GM10266 (cell line): ENCODE measurements at regions not wholly inside any gene's neighbourhood (a gene's known extent, or its start where the extent isn't known, plus 50 kb on each side); places are given as distances from the start of the nearest gene placed in this dataset.

Experiments
- DNase-seq: peaks from one replicate; pipeline ENCODE4 v3.0.0; 2012; ENCODE audit errors: extremely low spot score
- TF ChIP-seq, protein P1 (sequence below): IDR thresholded peaks from 2 replicates; pipeline ENCODE4 v1.5.1; 2012; ENCODE audit warnings: mild to moderate bottlenecking, low read depth; ENCODE audit not compliant: control insufficient read depth, insufficient read depth; ENCODE audit errors: missing control alignments

- TF ChIP-seq, protein P1, sequence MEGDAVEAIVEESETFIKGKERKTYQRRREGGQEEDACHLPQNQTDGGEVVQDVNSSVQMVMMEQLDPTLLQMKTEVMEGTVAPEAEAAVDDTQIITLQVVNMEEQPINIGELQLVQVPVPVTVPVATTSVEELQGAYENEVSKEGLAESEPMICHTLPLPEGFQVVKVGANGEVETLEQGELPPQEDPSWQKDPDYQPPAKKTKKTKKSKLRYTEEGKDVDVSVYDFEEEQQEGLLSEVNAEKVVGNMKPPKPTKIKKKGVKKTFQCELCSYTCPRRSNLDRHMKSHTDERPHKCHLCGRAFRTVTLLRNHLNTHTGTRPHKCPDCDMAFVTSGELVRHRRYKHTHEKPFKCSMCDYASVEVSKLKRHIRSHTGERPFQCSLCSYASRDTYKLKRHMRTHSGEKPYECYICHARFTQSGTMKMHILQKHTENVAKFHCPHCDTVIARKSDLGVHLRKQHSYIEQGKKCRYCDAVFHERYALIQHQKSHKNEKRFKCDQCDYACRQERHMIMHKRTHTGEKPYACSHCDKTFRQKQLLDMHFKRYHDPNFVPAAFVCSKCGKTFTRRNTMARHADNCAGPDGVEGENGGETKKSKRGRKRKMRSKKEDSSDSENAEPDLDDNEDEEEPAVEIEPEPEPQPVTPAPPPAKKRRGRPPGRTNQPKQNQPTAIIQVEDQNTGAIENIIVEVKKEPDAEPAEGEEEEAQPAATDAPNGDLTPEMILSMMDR: no peak
- DNase-seq: no peak
These were observed 1473.4 kb downstream of the RPA4 start for GRCh38 chrX:98357146-98357545.

- TF ChIP-seq, protein P1: no peak
- no peak for DNase-seq
These were observed 1478.9 kb downstream of the RPA4 start for GRCh38 chrX:98362630-98363029.

- TF ChIP-seq, protein P1: no peak
- no peak for DNase-seq
These were observed 1488.3 kb downstream of the RPA4 start for GRCh38 chrX:98371994-98372393.

DNA sequence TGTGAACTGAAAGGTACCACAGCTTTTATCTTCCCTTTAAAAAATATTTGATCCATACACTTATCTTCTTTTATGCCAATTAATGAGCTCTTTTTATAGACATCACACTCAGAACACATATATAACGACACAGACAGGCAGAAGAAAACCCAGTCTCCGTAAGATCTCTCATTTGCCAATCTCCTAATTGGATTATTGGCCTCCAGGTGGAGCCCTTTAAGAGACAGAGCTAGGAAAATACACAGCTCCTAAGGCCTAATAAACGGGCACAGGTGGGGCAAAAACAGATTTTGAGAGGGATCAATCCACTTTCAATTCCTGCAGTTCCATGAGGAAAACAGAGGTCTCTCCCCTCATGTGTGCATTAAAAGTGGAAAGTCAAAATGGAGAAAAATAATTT, 1495.4 kb downstream of the RPA4 start:
- TF ChIP-seq, protein P1: no peak
- no peak for DNase-seq

DNA sequence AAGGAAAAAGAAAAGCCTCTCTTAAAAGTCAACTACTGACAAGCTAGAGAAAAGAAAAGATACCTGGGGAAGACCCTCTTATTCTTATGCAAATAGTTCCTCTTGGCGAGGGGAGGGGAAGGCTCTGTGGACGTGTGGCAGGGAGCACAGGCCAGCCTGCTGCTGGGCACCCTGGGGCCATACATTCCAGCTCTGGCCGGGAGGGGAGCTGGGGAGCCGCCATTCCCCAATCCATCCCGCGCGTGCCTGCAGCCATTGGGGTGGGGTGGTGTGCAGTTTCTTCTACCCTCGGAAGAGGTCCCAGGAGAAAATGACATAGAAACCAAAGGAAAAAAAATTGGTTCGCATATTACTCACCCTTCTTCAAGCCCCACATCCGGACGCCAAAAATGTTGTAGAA, 1496.4 kb downstream of the RPA4 start:
- TF ChIP-seq, protein P1: no peak
- DNase-seq: no peak

DNA sequence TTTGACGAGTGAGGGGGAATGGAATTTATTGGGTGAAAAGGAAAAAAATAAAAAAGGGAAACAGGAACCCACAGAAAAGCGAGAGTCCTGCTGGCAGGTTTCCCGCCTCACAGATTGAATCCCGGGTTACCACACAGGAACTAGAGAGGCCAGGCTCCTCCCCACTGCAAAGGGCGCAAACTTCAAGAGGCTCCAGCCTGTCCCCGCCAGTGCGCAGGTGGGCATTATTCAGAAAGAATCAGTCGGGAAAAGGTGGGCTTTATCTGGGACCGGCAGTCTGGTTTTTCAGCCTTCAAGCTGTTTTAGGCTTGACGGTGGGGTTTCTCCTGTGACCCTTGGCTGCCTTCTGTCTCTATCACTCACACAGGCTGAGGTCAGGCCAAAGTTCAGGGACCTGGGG, 1496.8 kb downstream of the RPA4 start:
- no peak for DNase-seq
- TF ChIP-seq, protein P1: no peak

- TF ChIP-seq, protein P1: no peak
- no peak for DNase-seq
These were observed 1514.8 kb downstream of the RPA4 start for GRCh38 chrX:98398542-98398941.
